KOPT-K1 (cell line): ENCODE measurements at regions not wholly inside any gene's neighbourhood (a gene's known extent, or its start where the extent isn't known, plus 50 kb on each side); places are given as distances from the start of the nearest gene placed in this dataset.

Source experiments
- H3K27ac ChIP-seq: fragments of 200-600 bp; sonication (generic); 2 replicates; pipeline ENCODE4 v1.5.1; 2016; ENCODE audit warnings: antibody characterized with exemption, mild to moderate bottlenecking, low read depth, low read length; ENCODE audit not compliant: poor library complexity, severe bottlenecking
- H3K36me3 ChIP-seq: fragments of 200-600 bp; sonication (generic); 2 replicates; pipeline ENCODE4 v1.5.1; 2017; ENCODE audit warnings: antibody characterized with exemption, mild to moderate bottlenecking, low read length, moderate library complexity; ENCODE audit not compliant: insufficient read depth
- H3K9me3 ChIP-seq: fragments of 200-600 bp; sonication (generic); 2 replicates; pipeline ENCODE4 v1.5.1; 2017; ENCODE audit warnings: antibody characterized with exemption, low read length, mild to moderate bottlenecking; ENCODE audit not compliant: insufficient read depth, poor library complexity, severe bottlenecking

DNA sequence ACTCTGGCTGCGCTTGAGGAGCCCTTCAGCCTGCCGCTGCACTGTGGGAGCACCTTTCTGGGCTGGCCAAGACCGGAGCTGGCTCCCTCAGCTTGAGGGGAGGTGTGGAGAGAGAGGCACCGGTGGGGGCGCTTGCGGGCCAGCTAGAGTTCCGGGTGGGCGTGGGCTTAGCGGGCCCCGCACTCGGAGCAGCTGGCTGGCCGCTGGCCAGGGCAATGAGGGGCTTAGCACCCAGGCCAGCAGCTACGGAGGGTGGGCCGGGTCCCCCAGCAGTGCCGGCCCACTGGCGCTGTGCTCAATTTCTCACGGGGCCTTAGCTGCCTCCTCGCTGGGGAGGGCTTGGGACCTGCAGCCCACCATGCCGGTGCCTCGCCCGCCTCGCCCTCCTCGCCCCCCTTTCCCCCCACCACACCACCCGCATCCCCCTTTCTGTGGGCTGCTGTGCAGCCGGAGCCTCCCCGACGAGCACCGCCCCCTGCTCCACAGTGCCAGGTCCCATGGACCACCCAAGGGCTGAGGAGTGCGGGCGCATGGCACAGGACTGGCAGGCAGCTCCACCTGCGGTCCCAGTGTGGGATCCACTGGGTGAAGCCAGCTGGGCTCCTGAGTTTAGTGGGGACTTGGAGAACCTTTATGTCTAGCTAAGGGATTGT is 954.5 kb downstream of the DTWD2 start:
- H3K36me3 ChIP-seq = no peaks in the 10 kb centered on the region

DNA sequence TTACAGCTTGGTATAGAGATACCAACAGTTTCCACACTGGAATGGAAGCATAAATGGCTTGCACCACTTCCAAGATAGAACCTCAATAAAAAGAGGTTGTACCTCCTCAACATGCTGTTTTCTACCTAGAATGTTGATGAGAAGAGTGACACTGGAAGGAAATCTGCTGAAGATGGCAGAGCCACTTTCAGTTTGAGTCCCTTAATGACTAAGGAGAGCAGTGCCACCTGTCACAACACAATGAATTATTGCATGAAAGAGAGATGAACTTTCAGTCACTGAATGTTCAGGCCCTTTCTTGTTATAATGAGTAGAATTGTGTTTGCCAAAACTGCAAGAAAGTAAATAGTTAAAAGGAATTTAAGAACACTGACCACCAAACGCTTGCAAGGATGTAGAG is 958.5 kb downstream of the DTWD2 start:
- H3K36me3 ChIP-seq = no peaks in the 10 kb centered on the region
- H3K9me3 ChIP-seq = no peaks in the 10 kb centered on the region
- no peak overlapping the region for H3K27ac ChIP-seq

More for the DNA sequence above, 954.5 kb downstream of the DTWD2 start:
- no peak overlapping the region for H3K27ac ChIP-seq
- no peaks in the 10 kb centered on the region for H3K9me3 ChIP-seq

DNA sequence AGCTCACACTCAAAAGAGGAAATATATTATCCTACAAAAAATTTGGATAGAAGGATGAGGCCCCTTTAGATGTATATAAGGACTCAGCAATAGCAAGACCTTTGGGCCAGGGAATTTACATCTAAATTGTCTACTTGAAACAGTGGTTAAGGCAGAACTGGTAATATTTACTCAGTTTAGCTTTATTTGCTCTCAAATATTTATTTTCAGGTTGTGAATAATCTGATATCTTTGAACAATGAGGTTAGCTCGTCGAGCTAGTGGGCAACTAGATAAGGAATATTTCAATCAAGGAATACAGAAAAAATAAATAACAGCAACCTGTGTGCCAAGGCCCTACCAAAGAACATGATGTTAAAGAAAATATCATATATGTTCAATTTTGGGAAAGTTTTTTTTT is 966.3 kb downstream of the DTWD2 start:
- Histone ChIP-seq H3K9me3 (no peaks in the 10 kb centered on the region), H3K27ac (no peak overlapping the region), H3K36me3 (no peaks in the 10 kb centered on the region)

DNA sequence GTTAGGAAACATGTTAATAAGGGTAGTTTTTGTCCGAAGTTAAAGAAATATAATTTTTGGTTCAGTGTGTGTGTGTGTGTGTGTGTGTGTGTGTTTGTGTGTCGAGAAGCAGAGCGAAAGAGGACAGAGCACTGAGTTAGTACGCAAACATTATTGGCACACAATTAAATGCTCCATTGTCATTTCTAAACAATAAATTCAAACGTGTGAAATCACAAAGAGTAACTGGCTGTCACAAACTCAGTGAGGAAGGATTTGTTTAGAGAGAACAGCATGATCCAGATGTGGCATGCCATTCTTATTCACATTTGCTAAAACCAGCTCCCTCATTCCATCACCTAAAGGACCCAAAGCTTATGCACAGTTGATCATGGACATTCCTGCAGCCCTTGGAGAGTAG is 970.8 kb downstream of the DTWD2 start:
- no peaks in the 10 kb centered on the region for H3K36me3 ChIP-seq
- H3K27ac ChIP-seq = no peak overlapping the region
- H3K9me3 ChIP-seq = no peaks in the 10 kb centered on the region

DNA sequence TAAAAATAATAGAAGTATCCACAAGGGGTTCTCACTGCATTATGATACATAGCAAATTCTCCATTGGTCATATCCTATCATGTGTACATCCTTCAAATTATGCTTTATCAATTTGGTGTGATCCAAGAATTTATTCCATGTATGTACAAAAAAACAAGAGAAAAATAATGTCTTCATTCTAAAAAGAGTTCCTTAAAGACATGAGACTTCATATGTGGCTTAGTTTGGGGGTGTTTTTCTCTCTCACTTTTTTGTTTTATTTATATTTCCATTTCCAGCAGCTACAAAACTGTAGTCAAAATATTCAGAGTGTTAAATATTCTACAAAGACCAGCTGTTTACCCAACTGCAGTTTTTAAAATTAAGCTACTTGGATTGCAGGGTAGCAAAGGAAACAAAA is 972.0 kb downstream of the DTWD2 start:
- no peaks in the 10 kb centered on the region for H3K36me3 ChIP-seq
- no peak overlapping the region for H3K27ac ChIP-seq
- H3K9me3 ChIP-seq = no peaks in the 10 kb centered on the region

DNA sequence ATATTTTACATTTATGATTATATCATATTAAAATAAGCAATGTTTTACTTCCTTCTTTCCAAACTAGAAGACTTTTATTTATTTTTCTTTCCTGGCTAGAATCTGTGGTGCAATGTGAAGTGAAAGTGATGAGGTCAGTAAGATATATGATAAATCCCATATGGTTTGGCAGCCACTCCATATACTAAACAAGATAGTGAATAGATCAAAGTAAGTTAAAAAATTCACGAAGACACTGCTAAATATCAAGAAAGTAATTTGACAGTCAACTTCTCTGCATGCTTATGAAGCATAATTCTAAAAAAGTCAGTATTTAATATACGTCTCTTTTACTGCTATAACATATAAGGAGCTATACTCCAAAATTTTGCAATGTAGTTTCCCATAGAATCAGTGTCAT is 972.8 kb downstream of the DTWD2 start:
- H3K36me3 ChIP-seq = no peaks in the 10 kb centered on the region
- H3K9me3 ChIP-seq = no peaks in the 10 kb centered on the region
- H3K27ac ChIP-seq = no peak overlapping the region

DNA sequence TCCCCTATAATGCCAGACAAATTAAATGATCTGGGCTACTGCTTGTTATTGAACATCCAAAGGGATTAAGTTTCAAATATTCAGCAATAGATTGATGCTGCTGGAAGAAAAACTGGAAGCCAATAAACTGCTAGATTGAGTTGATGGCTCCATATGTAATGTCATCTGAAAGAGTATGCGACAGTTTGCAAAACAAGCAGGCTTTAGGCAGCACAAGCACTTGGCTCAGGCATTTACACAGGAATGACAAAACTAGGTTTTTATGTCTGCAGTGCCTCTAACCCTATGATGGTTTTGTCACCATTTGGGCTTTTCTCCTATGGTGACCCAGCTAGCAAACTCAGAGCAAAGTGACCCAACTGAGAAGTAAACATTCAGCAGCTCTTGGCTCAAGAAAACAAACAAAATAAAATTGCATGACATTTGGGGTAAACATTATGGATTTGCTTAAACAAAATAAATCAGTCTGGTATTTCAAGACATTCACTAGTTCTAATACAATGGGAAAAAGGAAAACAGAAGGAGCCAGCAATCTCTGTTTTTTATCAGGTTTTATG is 978.5 kb downstream of the DTWD2 start:
- Histone ChIP-seq H3K36me3 (no peaks in the 10 kb centered on the region), H3K27ac (no peak overlapping the region), H3K9me3 (no peaks in the 10 kb centered on the region)

DNA sequence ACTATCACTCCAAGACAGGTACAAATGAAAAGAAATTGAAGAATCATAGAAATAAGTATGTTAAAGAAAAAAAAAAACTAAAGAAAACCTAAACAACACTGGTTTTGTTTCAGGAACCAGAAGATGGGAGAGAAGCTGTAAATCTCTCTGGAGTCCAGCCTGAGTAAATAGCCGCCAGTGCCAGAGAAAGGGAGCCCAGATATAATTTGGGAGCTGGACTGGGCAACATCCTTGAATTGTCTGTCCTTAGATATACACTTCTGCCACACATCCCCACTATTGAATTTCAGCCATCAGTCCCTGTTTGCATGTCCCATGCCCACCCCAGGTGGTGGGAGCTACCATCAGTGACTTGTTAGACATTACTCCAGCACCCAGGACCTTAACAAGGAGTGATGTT is 979.6 kb downstream of the DTWD2 start:
- no peaks in the 10 kb centered on the region for H3K36me3 ChIP-seq
- no peaks in the 10 kb centered on the region for H3K9me3 ChIP-seq
- H3K27ac ChIP-seq = no peak overlapping the region

DNA sequence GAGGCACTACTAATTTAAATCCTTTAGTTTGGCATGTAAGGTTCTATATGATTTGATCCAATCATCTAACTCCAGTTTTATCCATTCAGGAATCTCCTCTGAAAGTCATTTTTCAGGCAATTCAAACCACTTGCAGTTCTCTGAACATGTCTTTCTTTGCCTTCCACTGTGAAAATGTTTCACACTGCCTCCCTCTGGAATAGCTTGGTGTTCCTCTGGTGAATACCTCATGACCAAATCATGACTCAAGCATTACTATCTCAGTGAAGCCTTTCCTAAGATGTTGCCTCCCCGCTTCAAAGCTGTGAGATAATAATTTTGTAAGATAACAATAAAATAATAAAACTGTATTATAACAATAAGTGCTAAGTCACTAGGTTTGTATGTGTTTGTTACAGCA is 981.1 kb downstream of the DTWD2 start:
- H3K9me3 ChIP-seq = no peaks in the 10 kb centered on the region
- H3K36me3 ChIP-seq = no peaks in the 10 kb centered on the region
- H3K27ac ChIP-seq = no peak overlapping the region

DNA sequence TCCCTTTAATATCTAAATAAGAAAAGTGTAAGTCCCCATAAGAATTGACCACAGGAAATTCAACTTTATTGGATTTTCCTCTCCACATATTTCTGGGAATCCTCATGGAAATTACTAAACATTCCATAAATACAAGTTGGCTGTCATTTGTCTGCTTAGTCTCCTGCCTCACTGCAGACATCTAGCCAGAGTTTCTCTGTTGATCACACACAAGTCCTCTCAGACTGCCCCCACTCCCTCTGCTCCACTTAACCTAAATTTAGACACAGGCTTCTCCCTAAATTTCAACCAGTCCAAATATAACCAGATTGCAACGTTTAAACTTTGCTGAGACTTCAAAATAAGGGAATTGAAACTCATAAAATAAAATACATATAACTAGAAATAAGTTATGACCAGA is 982.1 kb downstream of the DTWD2 start:
- Histone ChIP-seq H3K9me3 (no peaks in the 10 kb centered on the region), H3K36me3 (no peaks in the 10 kb centered on the region), H3K27ac (no peak overlapping the region)

DNA sequence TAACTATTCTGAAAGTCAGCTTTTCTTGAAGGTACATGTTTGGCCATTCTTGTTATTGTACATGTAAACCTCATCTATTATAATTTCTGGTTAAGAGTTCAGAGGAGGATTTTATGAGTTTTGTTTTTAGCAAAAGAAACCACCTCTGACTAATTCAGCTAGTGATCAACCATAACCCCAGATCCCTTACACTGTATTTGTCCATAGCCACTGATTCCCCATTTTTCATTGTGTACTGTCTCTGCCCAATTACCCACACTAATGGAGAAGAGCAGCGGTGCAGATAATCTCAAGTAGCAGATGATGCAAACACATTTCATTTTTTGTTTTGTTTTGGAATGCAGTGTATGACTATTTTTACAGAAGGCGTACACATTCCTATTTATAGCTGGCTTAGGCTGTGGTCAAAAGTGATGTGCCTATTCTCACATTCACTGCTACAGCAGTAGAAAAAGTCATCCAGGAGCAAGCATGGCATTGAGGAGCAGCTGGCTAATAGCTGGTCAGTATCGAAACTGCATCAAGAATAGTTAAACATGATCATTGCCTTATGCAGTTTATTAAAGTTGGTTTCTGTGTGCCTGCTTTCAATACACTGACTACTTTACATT is 988.3 kb downstream of the DTWD2 start:
- H3K36me3 ChIP-seq = no peaks in the 10 kb centered on the region
- H3K27ac ChIP-seq = no peak overlapping the region
- no peaks in the 10 kb centered on the region for H3K9me3 ChIP-seq

DNA sequence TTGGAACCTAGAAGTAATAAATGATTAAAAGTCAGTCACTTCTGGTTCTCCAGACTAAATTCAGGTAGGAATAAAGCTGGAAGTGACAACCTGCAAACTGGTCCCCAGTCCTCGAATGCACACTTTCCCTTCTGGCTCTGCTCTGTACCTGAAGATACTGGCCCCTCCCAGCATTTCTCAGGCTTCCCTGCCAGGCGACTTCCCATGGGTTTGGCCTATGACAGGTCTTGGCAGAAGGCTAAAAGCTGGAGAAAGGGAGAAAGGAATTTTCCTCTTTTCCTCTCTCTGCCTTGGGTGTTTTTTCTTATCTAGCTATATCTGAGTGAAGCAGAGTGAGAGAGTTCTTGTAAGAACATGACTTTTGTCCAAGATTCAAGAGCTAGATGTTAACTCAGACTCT is 1005.7 kb downstream of the DTWD2 start:
- no peaks in the 10 kb centered on the region for H3K36me3 ChIP-seq
- H3K27ac ChIP-seq = no peak overlapping the region
- no peaks in the 10 kb centered on the region for H3K9me3 ChIP-seq

DNA sequence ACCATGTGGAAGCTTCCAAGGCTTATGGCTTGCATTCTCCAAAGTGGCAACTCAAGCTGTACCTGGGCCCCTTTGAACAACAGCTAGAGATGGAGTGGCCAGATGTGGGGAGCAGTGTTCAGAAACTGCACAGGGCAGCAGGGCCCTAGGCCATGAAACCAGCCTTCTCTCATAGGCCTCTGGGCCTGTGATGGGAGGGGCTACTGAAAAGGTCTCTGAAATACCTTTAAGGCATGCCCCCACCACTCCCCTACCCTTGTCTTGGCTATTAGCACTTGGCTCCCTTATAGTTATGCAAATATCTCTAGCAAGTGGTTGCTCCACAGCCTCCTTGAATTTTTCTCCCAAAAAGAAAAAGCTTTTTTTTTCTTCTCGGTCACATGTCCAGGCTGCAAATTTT is 1014.6 kb downstream of the DTWD2 start:
- Histone ChIP-seq H3K36me3 (no peaks in the 10 kb centered on the region), H3K27ac (no peak overlapping the region), H3K9me3 (no peaks in the 10 kb centered on the region)

DNA sequence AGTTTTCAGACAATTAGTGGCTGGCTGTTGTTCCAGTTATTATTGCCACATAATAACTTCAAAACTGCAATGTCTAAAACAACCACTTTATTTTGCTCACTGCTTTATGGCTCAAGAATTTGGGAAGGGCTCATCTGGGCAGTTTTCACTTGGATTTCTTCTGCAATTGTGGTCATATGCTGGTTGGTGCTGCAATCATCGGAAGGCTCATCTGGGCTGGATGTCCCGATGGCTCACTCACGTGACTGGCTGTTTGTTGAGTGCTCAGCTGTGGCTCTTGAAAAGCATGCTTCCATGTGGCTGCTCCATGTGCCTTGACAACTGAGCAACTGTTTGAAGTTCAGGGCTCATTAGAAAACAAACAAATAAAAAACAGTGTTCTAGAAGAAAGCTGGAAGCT is 1032.5 kb downstream of the DTWD2 start:
- Histone ChIP-seq H3K27ac (no peak overlapping the region), H3K9me3 (no peaks in the 10 kb centered on the region), H3K36me3 (no peaks in the 10 kb centered on the region)

DNA sequence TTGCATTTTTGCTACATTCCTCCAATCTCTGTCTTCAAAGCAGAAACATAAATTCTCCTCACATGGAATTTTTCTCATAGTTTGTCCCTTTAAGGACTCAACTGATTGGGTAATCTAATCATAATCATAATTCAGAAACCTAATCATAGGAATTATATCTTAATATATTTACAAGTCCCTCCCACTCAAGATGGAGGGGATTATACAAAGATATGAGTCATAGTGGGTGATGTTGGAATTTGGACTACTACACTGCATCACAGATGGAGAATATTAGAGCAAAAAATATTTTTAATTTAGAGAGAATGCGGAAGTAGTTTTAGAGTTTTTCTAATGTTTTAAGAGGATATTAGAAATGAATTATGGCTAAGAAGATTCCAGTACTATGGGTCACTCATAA is 1034.0 kb downstream of the DTWD2 start:
- Histone ChIP-seq H3K27ac (no peak overlapping the region), H3K9me3 (no peaks in the 10 kb centered on the region), H3K36me3 (no peaks in the 10 kb centered on the region)

DNA sequence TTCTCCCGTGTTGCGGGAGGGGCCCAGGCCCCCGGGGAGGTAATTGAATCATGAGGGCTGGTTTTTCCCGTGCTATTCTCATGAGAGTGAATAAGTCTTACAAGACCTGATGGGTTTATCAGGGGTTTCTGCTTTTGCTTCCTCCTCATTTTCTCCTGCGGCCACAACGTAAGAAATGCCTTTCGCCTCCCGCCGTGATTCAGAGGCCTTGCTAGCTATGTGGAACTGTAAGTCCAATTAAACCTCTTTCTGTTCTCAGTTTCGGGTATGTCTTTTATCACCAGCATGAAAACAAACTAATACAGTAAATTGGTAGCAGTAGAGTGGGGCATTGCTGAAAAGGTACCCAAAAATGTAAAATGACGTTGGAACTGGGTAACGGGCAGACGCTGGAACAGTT is 1035.1 kb downstream of the DTWD2 start:
- Histone ChIP-seq H3K9me3 (no peaks in the 10 kb centered on the region), H3K27ac (no peak overlapping the region), H3K36me3 (no peaks in the 10 kb centered on the region)
